ENCODE measurements at regions not wholly inside any gene's neighbourhood (a gene's known extent, or its start where the extent isn't known, plus 50 kb on each side); places are given as distances from the start of the nearest gene placed in this dataset.
"Not testable (repeated sequence)": the region's sequence is repeated elsewhere in the genome, so short reads cannot be mapped to it uniquely, and the experiment has no call there.

DNA sequence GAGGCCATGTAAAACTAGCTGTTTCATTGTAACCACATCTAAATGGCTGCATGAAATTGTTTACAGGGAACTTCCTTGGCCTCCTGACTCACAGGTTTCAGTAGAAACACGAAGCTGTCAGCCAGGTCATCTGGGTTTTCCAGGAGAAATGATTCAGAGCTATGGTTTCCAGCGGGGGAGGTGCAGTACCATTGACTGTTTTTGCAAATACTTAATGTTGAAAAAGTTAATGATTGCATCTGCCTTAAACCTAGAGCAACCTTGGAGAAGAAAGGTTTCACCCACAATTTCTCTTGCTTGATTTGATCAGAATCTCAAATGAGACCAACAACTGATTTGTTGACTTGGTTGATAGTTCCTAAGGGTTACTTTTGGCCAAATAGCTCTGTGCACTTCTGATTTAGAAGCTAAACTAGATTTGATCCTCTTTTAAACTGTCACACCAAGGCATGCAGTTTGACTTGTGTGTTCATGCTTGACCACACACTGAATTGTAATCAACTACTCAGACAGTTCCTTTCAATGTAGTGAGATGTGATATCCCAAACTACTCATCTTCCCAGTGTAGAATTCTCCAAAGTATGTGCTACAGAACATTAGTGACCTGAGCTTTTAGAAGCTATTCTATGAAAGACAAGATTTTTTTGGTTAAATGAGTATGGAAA is 193.5 kb upstream of the CHST9 start:
- peak; percentile 11 for DNase-seq (ENCODE audit: low spot score)

DNA sequence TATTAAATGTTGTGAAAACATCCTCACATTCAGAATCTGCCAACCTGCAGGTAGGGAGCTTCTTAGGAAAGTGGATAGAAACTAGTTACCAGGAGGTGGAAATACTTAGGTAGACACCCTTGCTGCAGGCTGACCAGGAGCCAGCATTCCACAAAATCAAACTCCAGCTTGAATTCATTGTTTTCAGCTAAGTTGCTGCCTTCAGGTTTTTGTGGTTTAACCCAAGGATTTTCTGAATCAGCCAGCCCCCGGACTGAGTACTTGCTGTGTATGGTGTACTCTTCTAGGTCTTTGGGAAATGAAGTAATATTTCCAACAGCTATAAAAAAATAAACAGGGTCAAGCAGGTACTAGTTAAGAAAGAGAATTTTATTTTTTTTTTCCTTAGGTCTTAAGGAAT is 192.1 kb upstream of the CHST9 start:
- no peak for DNase-seq (ENCODE audit: low spot score)

DNA sequence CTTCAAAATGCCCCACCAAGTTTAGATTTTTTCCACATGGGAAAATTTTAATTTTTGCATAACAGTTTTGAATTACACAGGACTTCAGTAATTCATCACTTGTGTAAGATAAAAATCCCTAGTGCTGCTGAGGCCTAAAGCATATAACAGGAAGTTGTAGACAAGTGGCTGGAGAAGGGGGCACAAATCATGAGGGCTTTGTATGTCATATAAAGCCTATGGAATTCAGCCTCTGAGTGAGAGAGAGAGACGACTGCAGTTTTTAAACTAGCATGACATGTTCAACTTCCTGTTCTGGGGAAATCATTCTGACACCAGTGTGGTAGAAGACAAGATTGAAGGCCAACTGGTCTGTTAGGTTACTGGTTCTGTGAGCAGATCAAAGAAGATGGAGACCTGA is 187.3 kb upstream of the CHST9 start:
- DNase-seq (ENCODE audit: low spot score) = no peak

DNA sequence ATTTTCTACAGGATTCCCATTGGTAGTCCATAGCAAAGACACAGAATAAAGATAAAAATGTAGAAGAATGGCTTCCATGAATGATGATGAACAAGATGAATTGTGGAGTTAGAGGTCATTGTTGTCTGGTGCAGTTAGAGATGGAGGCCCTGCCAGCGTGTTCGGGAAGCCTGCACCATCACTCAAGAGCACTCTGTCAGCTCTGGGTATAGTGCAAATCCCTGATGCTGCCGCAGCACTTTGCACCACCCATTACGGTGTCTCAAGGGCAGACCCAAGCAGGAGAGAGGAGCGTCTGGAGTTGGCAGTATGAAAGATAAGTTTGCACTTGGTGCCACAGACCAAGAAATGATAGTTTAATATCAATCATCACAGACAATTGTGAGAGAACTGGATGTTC is 181.6 kb upstream of the CHST9 start:
- DNase-seq (ENCODE audit: low spot score) = no peak

DNA sequence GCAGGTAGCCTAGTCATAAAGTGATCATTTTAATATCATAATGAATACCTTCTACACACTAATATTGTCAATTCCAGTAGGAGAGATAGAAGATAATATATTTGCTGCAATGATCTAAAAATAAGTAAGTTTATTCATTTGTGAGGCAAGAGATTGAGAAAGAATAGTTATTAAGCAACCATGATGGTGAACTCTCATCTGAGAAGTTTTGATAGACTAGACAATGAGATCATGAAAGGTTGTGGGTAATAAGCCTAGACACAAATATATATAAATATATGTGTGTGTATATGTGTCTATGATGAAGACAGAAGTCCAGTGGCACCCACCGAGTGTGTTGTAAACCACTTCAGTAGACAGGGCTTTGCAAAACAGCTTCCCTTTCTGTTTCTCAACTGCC is 181.0 kb upstream of the CHST9 start:
- no peak for DNase-seq (ENCODE audit: low spot score)

DNA sequence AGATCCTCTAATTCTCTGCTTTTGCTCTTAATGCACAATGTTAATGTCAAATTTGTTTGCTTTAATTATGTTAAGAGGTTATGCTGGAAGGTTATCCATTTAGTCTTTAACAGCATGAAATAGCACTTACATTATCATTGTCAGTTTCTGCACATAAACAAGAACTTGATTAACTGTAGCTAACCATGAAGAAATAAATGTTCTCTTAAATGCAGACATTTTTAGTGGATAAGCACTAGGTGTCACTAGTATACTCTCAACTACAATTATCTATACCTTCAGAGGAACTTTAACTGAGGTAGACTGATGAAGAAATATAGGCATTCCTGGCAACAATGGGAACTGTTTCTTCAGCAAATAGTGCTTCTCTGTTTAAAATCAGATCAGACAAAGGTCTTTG is 178.8 kb upstream of the CHST9 start:
- no peak for DNase-seq (ENCODE audit: low spot score)

DNA sequence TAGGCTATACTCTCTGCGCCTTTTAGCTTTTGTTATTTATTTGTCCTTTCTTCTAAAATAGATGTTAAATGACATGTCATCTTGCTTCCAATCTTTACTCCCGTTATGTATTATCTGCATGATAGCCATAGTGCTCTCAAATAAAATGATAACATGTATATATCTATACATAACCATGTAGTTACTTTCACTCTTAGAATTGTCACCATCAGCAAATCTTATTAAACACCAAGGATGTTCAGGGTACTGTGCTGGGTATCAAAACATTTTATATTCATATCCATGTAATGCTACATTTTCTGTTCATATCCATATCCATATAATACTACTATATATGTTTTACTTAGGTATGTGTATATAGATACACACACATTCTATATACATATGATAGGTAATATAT is 176.4 kb upstream of the CHST9 start:
- DNase-seq (ENCODE audit: low spot score) = no peak

DNA sequence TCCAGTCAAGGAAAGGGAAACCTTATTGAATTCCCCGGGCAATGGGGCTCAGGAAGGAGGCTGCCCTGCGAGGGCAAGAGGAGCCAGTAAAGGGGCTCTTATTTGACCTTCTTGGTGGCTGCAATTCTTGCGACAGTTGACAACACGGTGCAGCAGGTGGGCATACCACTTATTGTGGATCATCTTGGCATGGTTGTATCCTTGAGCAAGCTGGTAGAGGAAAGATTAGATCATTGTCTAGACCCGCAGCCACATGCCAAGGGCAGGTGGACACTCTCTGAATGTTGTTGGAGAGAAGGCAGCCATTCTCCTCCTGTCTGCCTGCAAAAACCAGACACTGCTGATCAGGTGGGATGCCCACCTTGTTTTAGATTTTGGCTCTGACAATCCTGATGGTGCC is 170.2 kb upstream of the CHST9 start:
- DNase-seq (ENCODE audit: low spot score) = no peak

DNA sequence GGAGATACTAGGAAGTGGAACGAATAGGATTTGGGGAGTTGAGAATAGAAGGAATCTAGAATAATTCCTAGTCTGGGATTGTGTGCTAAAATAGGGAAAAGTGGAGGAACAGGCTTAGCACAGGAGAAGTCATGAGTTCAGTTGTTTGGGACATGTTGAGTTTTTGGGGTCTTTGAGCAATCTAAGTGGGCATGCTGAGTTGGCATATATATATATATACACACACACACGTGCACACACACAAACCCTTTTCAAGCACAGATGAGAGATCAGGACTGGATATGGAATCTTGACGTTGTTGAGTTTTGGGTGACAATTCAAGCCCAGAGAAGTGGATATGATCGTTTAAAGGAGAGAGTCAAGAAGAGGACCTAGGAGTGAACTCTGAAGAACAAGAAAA is 168.2 kb upstream of the CHST9 start:
- DNase-seq (ENCODE audit: low spot score) = no peak

DNA sequence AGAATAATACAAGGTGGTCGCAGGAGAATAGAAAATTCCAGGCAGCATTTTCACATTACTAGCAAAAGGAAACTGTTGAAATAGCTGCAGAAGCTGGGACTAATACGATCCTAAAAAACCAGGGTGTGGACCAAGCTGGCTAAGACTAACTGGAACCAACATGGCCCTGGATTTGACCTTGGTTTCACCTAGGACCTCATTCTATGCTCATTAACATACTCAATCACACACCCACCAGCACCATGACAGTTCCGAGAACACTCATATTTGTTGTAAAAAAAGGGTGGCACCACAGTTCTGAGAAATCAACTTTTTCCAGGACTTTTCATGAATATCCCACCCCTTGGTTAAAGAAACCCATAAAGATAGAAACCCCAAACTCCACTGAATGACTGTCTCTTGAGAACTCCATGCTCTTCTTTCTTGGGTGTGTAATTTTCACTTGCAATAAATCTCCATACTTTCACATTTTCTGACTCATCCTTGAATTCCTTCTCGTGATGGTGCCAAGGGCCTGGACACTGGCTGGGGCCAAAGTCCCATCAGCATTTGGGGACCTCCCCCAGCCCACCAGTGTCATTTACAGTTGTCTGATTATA is 164.3 kb upstream of the CHST9 start:
- no peak for DNase-seq (ENCODE audit: low spot score)

DNA sequence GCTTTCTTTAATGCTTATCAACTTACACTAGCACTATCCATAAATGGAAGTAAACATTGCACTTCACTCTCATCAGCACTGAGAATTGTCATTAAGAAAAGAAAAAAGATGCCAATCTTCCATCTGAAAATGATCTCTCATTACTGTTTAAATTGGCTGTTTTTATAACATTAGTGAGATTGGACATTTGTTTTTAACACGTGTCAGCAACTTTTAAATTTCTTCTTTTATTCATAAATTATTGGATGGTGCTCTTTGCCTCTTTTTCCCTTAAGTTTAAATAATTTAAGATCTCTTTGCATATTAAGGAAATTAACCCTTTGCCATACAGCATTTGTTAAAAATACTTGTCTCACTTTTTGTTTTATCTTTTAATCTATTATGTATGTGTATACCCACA is 146.5 kb upstream of the CHST9 start:
- no peak for DNase-seq (ENCODE audit: low spot score)

DNA sequence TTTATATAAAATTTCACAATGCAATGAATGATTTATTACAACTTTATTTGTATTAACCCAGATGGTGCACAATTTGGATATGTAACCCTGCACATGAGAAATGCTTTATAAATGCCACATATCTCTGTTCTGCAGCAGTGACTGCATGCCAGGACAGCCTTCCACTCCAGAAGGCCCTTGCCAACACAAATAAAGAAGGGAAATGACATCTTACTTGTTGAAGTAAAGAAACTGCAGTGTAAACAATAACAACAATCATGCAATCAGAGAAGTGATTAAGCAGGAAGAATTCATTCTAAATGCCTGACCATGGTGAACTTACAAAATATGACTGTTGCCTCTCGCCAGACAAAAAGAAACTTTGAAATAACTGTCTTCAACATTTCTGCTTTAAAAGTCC is 129.9 kb upstream of the CHST9 start:
- no peak for DNase-seq (ENCODE audit: low spot score)

DNA sequence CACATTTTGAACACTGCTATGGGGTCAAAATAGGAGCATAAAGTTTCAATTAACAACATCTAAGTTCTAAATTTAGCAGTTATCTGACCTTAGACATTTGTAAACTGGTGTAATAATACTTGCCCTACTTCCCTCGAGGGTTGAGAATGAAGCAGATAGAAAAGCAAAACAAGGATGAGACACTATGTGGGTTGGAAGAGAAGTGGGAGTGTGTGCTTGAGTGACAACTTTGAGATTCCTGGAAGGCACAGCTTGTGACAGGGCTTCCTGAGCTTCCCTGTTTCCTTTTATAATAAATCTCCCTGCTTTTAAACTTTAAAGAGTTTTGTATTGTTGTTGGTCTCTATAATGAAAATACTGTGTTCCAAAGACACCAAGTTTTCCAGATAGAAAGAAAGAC is 128.6 kb upstream of the CHST9 start:
- no peak for DNase-seq (ENCODE audit: low spot score)

DNA sequence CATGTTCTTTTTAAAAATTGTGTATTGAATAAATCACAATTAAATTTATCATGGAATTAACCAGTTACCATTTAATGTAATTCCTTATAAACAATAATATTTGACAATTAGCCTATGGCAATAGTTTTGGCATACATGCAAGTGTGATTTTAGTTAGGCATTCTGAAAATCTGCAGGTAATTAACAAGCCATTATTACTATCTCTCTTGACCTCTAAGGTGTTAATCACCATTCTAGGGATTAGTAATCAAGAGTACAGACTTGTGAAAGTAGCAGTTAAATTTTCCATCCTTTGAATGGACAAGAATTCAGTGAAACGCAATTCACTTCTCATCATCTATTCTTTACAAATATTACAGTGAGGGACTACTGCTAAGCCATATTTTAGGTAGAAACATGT is 127.7 kb upstream of the CHST9 start:
- no peak for DNase-seq (ENCODE audit: low spot score)

DNA sequence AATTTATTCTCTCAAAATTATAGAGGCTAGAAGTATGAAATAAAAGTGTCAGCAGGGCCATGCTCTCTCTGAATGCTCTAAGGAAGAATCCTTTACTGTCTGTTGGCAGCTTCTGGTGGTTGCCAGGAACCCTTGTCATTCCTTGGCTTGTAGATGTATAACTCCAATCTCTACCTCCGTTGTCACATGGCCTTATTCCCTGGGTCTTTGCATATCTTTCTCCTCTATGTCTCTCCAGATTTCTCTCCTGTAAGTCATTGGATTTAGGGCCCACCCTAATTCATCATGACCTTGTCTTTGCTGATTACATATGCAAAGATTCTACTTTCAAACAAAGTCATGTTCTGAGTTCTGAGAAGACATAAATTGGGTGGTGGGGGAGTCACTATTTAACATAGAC is 127.0 kb upstream of the CHST9 start:
- no peak for DNase-seq (ENCODE audit: low spot score)

DNA sequence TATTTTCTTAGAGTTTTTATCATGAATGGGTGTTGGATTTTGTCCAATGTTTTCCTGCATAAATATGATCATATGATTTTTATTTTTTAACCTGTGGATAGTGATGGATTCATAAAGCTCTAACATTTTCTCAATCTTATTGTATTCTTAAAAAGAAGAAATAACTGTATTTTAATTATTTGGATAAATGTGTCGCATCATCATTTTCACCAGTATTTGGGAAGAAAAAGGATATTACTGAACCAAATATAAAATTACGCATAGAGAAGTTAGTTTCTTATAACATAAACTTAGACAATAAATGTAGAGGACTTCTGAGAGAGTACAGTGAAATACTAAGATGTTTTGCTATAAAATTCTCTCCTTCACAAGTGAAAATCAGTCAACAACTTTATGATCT is 126.0 kb upstream of the CHST9 start:
- DNase-seq (ENCODE audit: low spot score) = no peak

DNA sequence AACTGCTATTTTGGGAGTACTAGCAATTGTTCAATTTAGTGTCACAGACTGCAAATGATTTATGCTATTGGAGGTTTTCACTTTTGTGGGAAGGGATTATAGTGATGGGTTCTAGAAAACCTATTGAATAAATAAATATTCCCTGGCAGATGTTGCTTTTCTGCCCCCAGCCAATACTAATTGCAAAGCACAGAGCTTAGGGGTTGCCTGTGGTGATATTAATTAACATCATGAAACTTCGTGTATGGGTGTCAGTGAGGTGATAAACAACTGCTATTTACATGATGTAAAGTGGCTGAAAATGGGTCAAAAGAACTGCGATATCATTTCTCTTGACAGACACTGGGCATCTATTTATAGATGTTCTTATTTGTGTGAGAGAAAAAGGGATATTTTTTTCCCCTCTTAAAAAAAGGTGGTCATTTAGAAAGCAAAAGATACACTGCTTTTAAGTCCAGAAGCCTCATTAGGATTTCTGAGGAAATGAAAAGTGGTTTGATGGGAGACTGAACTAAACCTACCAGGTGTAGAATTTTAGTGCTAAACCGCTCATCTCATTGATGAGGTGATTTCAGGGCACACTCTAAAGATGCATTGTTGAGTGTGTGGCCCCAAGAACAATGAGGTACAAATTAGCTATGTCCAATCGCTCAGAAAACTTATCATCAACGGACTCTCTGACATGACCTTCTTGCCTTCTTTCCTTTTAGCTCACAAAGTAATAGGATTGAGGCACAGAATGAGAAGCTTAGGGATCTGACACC is 116.7 kb upstream of the CHST9 start:
- no peak for DNase-seq (ENCODE audit: low spot score)

DNA sequence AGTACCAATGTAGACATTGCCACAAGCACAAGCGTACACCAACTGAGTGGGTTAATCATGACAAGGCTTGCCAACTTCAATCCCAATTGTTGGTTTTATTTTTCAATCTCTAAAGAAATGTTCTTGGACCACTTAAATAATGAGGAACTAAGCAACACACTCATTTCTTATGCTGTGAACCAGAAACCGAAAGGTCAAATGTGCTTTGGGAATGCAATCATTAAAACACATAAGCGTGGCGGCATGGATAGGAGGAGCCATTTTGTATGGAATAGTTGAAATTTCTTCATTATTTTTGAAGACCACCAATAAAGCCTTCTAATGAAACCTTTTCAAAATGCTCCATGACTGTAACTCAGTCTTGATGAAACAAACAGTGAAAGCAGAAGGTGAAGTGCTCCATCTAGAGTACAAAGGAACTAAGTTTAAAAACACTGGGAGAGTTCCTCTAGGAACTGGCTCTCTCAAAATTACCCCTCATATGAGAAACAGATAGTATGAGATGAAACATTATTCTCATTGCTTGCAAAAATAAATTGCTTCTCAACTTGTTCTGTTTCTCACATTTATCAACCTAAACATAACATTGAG is 113.2 kb upstream of the CHST9 start:
- no peak for DNase-seq (ENCODE audit: low spot score)

DNA sequence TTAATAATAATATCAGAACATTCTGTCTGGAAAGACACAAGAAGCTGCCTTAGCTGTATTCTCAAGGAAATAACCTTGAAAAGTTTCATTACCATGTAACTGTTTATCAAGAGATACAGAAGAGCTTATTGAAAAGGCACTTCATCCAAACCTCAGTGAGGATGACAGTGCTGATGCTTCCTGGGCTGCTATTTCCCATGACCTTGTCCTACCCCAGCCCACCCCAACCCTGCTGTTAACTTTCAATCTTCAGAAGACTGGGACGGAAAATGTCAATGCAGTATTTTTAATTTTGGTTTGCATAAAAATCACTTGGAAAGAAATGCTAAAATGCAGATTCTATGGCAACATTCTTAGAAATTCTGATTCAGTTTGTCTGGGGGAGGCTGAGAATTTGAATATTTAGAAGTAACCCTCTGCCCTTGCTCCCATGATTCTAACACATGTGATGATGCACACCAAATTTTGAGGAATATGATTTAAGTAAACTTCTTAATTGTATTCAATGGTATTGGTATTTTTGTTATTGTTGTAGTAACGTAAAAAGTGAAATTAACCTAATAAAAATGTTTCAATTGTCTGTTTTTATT is 101.0 kb upstream of the CHST9 start:
- not testable (repeated sequence) for DNase-seq (ENCODE audit: low spot score)

DNA sequence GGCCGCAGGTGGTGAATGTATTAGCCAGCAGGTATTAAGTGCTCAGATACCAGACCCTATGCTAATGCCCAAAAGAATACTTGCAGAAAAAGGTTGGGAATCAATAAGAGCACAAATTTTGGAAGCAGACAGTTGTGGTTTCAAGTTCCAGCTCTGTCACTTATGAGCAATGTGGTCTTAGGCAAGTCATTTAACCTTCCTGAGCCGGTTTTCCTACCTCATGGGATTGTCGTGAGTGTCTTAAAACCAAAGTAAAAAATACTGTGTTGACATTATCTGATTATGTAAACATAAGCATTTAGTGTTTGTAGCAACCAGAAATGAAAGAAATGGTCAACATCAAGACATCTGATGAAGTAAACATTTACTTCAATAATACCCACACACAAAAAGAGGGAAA is 93.0 kb upstream of the CHST9 start:
- DNase-seq (ENCODE audit: low spot score) = no peak

DNA sequence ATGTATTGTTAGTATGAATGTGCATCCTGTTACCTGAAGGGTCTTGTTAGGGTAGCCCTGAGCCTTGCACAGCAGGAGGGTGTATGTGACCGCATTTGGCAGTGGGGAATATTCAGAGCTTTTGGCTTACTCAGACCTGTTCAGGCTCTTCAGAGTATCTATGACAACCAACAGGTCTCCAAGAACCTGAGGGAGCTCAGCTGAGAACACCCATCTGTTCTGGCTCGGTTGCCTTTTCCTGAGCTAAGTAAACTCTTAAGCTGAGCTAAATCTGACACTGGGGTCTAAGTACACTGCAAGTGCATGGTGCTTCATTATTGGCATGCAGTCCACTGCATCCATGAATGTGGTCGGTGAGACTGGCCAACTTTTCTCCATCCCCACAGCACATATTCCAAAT is 92.4 kb upstream of the CHST9 start:
- DNase-seq (ENCODE audit: low spot score) = no peak

DNA sequence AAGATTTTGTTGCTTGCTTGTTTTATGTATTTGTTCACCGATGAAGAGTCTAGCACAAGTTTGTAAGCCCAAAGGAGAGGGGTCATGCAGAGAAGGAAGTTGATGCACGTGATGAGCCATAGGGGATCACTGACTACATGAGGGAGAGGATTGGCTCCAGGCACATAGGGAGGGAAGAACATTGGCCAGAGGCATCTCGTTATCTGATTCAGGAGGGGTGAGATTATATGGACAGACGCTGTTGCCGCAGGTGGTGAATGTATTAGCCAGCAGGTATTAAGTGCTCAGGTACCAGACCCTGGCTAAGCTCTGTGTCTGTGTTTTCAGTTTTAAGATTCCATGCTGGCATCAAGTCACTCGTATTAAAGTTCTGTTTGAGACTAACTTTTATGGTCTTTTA is 91.8 kb upstream of the CHST9 start:
- DNase-seq (ENCODE audit: low spot score) = no peak

DNA sequence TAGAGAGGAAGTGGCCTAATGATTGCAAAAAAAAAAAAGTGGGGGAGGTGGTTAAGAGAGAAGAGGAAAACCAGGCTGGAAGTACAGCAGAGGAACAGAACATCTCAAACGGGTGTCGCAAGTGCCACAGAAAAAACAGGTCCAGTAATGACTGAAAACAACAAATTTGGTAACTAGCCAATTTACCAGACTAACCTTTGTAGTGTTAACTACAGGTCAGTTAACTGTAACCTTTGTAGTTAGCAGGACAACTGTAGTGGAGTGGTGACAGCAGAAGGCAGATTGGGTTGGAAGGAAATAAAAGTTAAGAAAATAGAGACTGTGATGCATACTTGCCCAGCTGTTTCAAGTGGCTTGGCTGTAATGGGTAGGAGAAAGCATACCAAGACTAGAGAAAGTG is 91.4 kb upstream of the CHST9 start:
- DNase-seq (ENCODE audit: low spot score) = no peak
